Osteocyte (in vitro differentiated cells): ENCODE measurements at regions not wholly inside any gene's neighbourhood (a gene's known extent, or its start where the extent isn't known, plus 50 kb on each side); places are given as distances from the start of the nearest gene placed in this dataset.

Experiments used
- DNase-seq: peaks from one replicate; pipeline ENCODE4 v3.0.0; 2021; ENCODE audit warnings: mixed read lengths; ENCODE audit not compliant: unreplicated experiment; ENCODE audit errors: extremely low spot score
- H3K27ac Mint-ChIP-seq: one replicate; pipeline ENCODE4 v1.8.0; 2021; ENCODE audit warnings: mild to moderate bottlenecking, mixed read lengths; ENCODE audit not compliant: unreplicated experiment
- H3K27me3 Mint-ChIP-seq: one replicate; pipeline ENCODE4 v1.8.0; 2021; ENCODE audit warnings: mixed read lengths; ENCODE audit not compliant: unreplicated experiment
- H3K36me3 Mint-ChIP-seq: one replicate; pipeline ENCODE4 v1.8.0; 2021; ENCODE audit warnings: mixed read lengths; ENCODE audit not compliant: unreplicated experiment
- H3K4me1 Mint-ChIP-seq: one replicate; pipeline ENCODE4 v1.8.0; 2021; ENCODE audit warnings: mixed read lengths; ENCODE audit not compliant: unreplicated experiment
- H3K4me3 Mint-ChIP-seq: one replicate; pipeline ENCODE4 v1.8.0; 2021; ENCODE audit warnings: mild to moderate bottlenecking, moderate library complexity, mixed read lengths; ENCODE audit not compliant: unreplicated experiment
- H3K9me3 Mint-ChIP-seq: one replicate; pipeline ENCODE4 v1.8.0; 2021; ENCODE audit warnings: mixed read lengths; ENCODE audit not compliant: unreplicated experiment
- TF ChIP-seq, protein P1 (sequence below): fragments of 200-600 bp; sonication (generic); IDR thresholded peaks from 2 replicates; pipeline ENCODE4 v1.5.0; 2021; ENCODE audit warnings: antibody characterized with exemption, mild to moderate bottlenecking, moderate library complexity

DNA sequence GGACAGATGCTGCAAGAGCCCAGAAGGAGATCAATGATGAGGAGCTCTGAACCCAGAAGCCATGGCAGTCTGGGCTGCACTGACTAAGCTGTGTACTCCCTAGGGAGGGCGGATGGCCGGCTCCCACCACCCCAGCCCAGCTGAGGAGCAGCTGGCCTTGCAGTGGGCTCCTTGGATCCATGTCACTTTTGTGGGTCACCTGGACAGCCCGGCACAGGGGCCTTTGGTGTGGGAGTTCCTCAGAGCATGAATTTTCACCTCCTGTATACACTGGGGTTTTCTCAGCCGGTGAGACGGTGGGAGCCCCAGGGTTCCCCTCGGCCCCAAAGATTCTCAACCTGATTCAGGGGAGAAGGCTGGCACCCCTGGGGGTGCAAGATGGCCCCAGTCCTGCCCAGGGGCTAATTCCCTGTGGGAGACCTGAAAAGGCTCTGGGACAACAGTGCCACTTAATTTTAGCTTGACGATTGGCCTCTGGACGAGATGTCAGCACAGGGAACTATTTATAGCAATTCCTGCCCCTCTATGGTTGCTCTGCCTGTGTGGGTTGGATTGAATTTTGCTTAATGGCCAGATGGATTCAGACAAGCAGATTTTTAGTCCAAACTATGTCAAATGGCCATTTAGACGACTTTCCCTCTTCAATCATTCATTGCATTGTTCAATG is 121.6 kb upstream of the PMEPA1 start:
- no peak overlapping the region for H3K27ac Mint-ChIP-seq
- DNase-seq: no peak
- no peak overlapping the region for H3K4me3 Mint-ChIP-seq
- TF ChIP-seq, protein P1, sequence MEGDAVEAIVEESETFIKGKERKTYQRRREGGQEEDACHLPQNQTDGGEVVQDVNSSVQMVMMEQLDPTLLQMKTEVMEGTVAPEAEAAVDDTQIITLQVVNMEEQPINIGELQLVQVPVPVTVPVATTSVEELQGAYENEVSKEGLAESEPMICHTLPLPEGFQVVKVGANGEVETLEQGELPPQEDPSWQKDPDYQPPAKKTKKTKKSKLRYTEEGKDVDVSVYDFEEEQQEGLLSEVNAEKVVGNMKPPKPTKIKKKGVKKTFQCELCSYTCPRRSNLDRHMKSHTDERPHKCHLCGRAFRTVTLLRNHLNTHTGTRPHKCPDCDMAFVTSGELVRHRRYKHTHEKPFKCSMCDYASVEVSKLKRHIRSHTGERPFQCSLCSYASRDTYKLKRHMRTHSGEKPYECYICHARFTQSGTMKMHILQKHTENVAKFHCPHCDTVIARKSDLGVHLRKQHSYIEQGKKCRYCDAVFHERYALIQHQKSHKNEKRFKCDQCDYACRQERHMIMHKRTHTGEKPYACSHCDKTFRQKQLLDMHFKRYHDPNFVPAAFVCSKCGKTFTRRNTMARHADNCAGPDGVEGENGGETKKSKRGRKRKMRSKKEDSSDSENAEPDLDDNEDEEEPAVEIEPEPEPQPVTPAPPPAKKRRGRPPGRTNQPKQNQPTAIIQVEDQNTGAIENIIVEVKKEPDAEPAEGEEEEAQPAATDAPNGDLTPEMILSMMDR: no peak
- no peaks in the 10 kb centered on the region for H3K4me1 Mint-ChIP-seq
- H3K9me3 Mint-ChIP-seq: no peaks in the 10 kb centered on the region
- no peaks in the 10 kb centered on the region for H3K36me3 Mint-ChIP-seq
- H3K27me3 Mint-ChIP-seq: peaks cover 37% of the 10 kb centered on the region

DNA sequence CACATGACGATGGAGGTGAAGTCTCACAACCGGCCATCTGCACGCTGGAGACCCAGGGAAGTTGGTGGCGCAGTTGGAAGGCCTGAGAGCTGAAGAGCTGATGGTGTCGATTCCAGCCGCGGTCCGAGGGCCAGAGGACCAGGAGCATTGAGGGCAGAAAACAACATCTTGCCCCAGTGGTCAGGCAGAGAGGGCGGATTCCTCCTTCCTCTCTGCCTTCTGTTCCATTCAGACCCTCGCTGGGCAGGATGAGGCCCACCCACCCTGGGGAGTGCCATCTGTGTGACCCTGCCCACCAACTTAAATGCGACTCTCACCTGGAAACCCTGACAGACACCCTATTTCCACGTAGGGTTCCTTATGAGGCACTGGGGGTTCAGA is 120.7 kb upstream of the PMEPA1 start:
- Mint-ChIP-seq H3K4me3 (no peak overlapping the region), H3K27me3 (peaks cover 40% of the 10 kb centered on the region), H3K4me1 (no peaks in the 10 kb centered on the region), H3K36me3 (no peaks in the 10 kb centered on the region), H3K27ac (no peak overlapping the region), H3K9me3 (no peaks in the 10 kb centered on the region)
- DNase-seq: no peak
- TF ChIP-seq, protein P1: no peak

DNA sequence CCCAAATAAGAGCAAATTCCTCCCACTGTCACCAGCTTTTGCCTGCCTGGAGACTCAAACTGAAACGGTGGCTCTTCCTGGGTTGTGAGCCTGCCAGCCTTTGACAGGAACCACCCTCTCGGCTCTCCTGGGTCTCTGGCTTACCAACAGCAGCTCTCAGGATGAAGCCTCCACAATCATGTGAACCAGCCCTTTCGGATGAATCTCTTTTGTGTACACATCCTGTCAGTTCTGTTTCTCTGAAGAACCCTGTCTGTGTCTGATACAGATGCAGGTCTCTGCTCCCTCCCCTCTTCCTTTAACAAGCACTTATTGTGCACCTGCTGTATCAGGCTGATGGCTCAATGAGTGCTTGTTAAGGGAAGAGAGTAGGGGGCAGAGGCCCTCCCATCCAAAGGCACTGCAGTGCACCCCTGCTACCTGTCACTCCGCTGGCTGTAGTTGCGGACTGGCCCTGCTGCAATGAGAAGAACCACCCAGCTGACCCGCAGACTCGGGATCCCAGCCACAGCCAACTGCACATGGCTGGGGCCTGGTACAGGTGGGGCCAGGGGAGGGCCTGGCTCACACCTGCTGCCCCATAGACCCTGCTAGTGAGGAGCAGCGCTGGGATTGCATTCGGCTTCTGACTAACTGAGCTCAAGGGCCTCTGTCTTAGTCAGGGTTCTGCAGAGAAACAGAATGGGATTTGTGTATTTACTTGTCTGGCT is 120.1 kb upstream of the PMEPA1 start:
- H3K27ac Mint-ChIP-seq: no peak overlapping the region
- H3K36me3 Mint-ChIP-seq: no peaks in the 10 kb centered on the region
- TF ChIP-seq, protein P1: no peak
- peaks cover 36% of the 10 kb centered on the region for H3K27me3 Mint-ChIP-seq
- DNase-seq: no peak
- H3K9me3 Mint-ChIP-seq: no peaks in the 10 kb centered on the region
- no peaks in the 10 kb centered on the region for H3K4me1 Mint-ChIP-seq
- no peak overlapping the region for H3K4me3 Mint-ChIP-seq

DNA sequence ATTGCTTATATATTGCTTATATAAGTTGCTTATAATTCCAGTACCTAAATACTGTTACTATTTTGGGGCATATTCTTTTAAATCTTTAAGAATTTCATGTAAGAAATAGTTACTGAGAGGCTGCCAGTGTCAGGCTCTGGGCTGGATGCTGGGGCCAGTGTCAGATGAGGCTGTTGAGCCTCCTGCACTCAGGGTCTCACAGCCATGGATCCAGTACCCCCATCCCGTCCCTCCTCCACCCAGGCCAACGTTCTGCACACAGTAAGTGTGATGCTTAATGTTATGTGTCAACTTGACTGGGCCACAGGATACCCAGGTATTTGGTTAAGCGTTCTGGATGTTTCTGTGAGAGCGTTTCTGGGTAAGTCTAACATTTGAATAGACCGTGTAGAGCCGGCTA is 119.5 kb upstream of the PMEPA1 start:
- Mint-ChIP-seq H3K36me3 (no peaks in the 10 kb centered on the region), H3K4me1 (no peaks in the 10 kb centered on the region), H3K9me3 (no peaks in the 10 kb centered on the region), H3K4me3 (no peak overlapping the region), H3K27ac (no peak overlapping the region), H3K27me3 (peaks cover 34% of the 10 kb centered on the region)
- TF ChIP-seq, protein P1: no peak
- no peak for DNase-seq

DNA sequence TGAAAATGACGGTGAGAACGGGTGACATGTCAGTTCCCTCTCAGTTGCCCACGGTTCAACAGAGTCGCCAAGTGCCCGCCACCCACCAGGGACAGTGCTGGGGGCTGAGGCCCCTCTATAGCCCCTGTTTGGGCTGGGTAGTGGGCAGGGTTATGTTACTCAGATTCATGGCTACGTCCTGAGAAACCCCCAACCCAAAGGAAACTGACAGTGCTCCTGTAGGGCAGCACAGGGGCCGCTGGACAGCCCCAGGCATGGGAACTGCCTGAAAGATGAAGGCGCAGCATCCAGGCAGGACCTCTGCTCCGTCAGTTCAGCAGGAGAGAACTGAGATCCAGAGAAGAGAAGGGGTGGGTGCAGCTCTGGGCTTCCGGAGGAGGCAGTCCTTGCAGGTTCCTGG is 118.9 kb upstream of the PMEPA1 start:
- Mint-ChIP-seq H3K27ac (no peak overlapping the region), H3K4me3 (no peak overlapping the region), H3K27me3 (peaks cover 37% of the 10 kb centered on the region), H3K4me1 (no peaks in the 10 kb centered on the region), H3K36me3 (no peaks in the 10 kb centered on the region), H3K9me3 (no peaks in the 10 kb centered on the region)
- no peak for DNase-seq
- TF ChIP-seq, protein P1: no peak
